ENCODE measurements at regions not wholly inside any gene's neighbourhood (a gene's known extent, or its start where the extent isn't known, plus 50 kb on each side); places are given as distances from the start of the nearest gene placed in this dataset.
"Not testable (repeated sequence)": the region's sequence is repeated elsewhere in the genome, so short reads cannot be mapped to it uniquely, and the experiment has no call there.

- H3K36me3 Mint-ChIP-seq (ENCODE audit: low read depth); CTCF ChIA-PET; H3K27me3 Mint-ChIP-seq (ENCODE audit: low read depth); H3K4me3 Mint-ChIP-seq; DNase-seq; H3K9me3 Mint-ChIP-seq (ENCODE audit: insufficient read depth); H3K4me1 Mint-ChIP-seq (ENCODE audit: low read depth); POLR2A ChIA-PET; H3K27ac Mint-ChIP-seq; ATAC-seq: not testable (repeated sequence)
Observed at GRCh38 chr15:21079544-21079943, 213.4 kb upstream of the POTEB2 start.

- H3K27me3 Mint-ChIP-seq (ENCODE audit: low read depth); CTCF ChIA-PET; POLR2A ChIA-PET: not testable (repeated sequence)
Observed at GRCh38 chr15:21068917-21069316, 202.8 kb upstream of the POTEB2 start.

DNA sequence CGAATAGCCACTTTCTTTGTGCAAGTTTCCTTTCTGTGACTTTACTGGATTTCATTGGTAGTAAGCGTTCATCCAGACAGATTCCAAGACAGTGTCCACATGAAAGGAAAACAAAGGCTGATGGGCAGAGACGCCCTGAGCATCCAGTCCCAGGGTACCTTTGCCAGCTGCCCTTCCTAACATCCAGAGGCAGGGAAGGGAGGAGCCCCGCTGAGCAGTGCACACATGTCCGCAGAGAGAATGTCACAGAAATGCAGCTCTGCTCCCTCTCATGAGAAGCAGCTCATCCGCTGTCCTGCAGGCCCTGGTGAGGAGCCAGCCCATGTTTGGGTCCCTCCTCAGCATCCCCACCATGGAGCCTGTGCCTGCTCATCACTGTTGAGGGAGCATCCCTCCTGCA lies 197.4 kb upstream of the POTEB2 start:
- POLR2A ChIA-PET = not testable (repeated sequence)

More at GRCh38 chr15:21068917-21069316, 202.8 kb upstream of the POTEB2 start:
- not testable (repeated sequence) for H3K36me3 Mint-ChIP-seq (ENCODE audit: low read depth); ATAC-seq; DNase-seq; H3K27ac Mint-ChIP-seq; H3K4me1 Mint-ChIP-seq (ENCODE audit: low read depth); H3K4me3 Mint-ChIP-seq; H3K9me3 Mint-ChIP-seq (ENCODE audit: insufficient read depth)

DNA sequence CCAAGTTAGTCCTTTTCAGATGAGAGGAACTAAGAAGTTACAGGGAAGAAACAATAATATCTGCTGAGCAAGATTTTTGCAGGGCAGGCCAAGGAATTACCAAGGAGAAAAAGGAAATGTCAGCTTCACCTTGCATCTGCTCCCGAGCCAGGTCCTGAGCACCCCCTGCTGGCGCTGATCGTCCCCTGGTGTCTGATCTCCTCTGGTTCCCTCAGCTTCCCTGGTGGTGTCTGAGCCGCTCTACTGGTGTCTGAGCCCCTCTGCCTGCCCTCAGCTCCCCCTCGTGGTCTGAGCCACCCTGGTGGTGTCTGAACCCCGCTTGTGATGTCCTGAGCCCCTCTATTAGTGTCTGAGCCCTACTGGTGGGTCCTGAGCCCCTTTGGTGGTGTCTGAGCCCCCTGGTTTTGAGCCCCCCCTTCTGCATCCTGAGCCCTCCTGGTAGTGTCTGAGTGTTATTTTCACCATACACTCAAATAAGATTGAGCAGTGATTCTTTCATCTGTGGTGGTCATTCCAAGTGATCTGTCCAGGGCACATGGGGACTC lies 196.6 kb upstream of the POTEB2 start:
- DNase-seq; H3K4me3 Mint-ChIP-seq; POLR2A ChIA-PET; H3K27ac Mint-ChIP-seq; H3K9me3 Mint-ChIP-seq (ENCODE audit: insufficient read depth); H3K36me3 Mint-ChIP-seq (ENCODE audit: low read depth); ATAC-seq; CTCF ChIA-PET; H3K27me3 Mint-ChIP-seq (ENCODE audit: low read depth); H3K4me1 Mint-ChIP-seq (ENCODE audit: low read depth): not testable (repeated sequence)

More for the DNA sequence above, 197.4 kb upstream of the POTEB2 start:
- CTCF ChIA-PET; DNase-seq; H3K36me3 Mint-ChIP-seq (ENCODE audit: low read depth); ATAC-seq; H3K27me3 Mint-ChIP-seq (ENCODE audit: low read depth); H3K27ac Mint-ChIP-seq; H3K4me3 Mint-ChIP-seq; H3K4me1 Mint-ChIP-seq (ENCODE audit: low read depth); H3K9me3 Mint-ChIP-seq (ENCODE audit: insufficient read depth): not testable (repeated sequence)

- H3K4me3 Mint-ChIP-seq; DNase-seq; H3K9me3 Mint-ChIP-seq (ENCODE audit: insufficient read depth); H3K36me3 Mint-ChIP-seq (ENCODE audit: low read depth); H3K27me3 Mint-ChIP-seq (ENCODE audit: low read depth); H3K4me1 Mint-ChIP-seq (ENCODE audit: low read depth); CTCF ChIA-PET; ATAC-seq; POLR2A ChIA-PET; H3K27ac Mint-ChIP-seq: not testable (repeated sequence)
Observed at GRCh38 chr15:21051866-21052265, 185.8 kb upstream of the POTEB2 start.

- POLR2A ChIA-PET; H3K4me3 Mint-ChIP-seq; H3K27me3 Mint-ChIP-seq (ENCODE audit: low read depth); CTCF ChIA-PET; ATAC-seq; H3K27ac Mint-ChIP-seq; H3K36me3 Mint-ChIP-seq (ENCODE audit: low read depth); H3K4me1 Mint-ChIP-seq (ENCODE audit: low read depth); H3K9me3 Mint-ChIP-seq (ENCODE audit: insufficient read depth); DNase-seq: not testable (repeated sequence)
Observed at GRCh38 chr15:21031703-21032102, 165.6 kb upstream of the POTEB2 start.

GRCh38 chr15:21029001-21029400 lies 162.9 kb upstream of the POTEB2 start:
- H3K36me3 Mint-ChIP-seq (ENCODE audit: low read depth); H3K9me3 Mint-ChIP-seq (ENCODE audit: insufficient read depth); H3K27ac Mint-ChIP-seq; H3K4me1 Mint-ChIP-seq (ENCODE audit: low read depth); POLR2A ChIA-PET; H3K27me3 Mint-ChIP-seq (ENCODE audit: low read depth); DNase-seq; ATAC-seq; CTCF ChIA-PET; H3K4me3 Mint-ChIP-seq: not testable (repeated sequence)

DNA sequence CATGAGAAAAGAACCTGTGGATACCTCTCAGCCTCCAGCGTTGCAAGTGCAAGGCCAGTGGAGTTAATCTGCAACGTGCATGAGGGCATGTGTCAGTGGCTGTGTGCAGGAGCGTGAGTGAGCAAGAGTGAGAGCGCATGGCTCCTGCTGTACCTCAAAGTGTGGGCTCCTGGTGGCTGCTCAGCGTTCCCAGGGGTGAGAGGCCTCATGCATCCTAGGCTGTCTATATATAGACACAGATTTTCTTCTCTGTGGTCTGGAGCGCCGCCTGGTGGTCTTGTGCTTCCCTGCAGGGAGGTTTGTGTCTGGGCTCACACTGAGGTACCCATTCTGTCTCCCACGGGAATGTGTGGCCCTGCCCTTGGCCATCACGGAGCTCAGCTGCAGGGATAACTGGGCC lies 161.8 kb upstream of the POTEB2 start:
- H3K27me3 Mint-ChIP-seq (ENCODE audit: low read depth); H3K4me1 Mint-ChIP-seq (ENCODE audit: low read depth); CTCF ChIA-PET; H3K4me3 Mint-ChIP-seq; H3K9me3 Mint-ChIP-seq (ENCODE audit: insufficient read depth); POLR2A ChIA-PET; H3K36me3 Mint-ChIP-seq (ENCODE audit: low read depth); DNase-seq; H3K27ac Mint-ChIP-seq: not testable (repeated sequence)
- ATAC-seq = peak; percentile 47

GRCh38 chr15:21026848-21027247 lies 160.7 kb upstream of the POTEB2 start:
- H3K9me3 Mint-ChIP-seq (ENCODE audit: insufficient read depth) = not testable (repeated sequence)

GRCh38 chr15:21024235-21024987 lies 158.3 kb upstream of the POTEB2 start:
- H3K36me3 Mint-ChIP-seq (ENCODE audit: low read depth); CTCF ChIA-PET; H3K4me1 Mint-ChIP-seq (ENCODE audit: low read depth); POLR2A ChIA-PET; DNase-seq; H3K4me3 Mint-ChIP-seq; H3K27me3 Mint-ChIP-seq (ENCODE audit: low read depth); H3K27ac Mint-ChIP-seq; ATAC-seq; H3K9me3 Mint-ChIP-seq (ENCODE audit: insufficient read depth): not testable (repeated sequence)

More at GRCh38 chr15:21026848-21027247, 160.7 kb upstream of the POTEB2 start:
- DNase-seq; POLR2A ChIA-PET; H3K36me3 Mint-ChIP-seq (ENCODE audit: low read depth); H3K4me3 Mint-ChIP-seq; CTCF ChIA-PET; H3K4me1 Mint-ChIP-seq (ENCODE audit: low read depth); H3K27me3 Mint-ChIP-seq (ENCODE audit: low read depth); H3K27ac Mint-ChIP-seq; ATAC-seq: not testable (repeated sequence)

GRCh38 chr15:21018176-21018575 lies 152.1 kb upstream of the POTEB2 start:
- DNase-seq; ATAC-seq; CTCF ChIA-PET; H3K9me3 Mint-ChIP-seq (ENCODE audit: insufficient read depth); POLR2A ChIA-PET; H3K4me1 Mint-ChIP-seq (ENCODE audit: low read depth); H3K27me3 Mint-ChIP-seq (ENCODE audit: low read depth); H3K27ac Mint-ChIP-seq; H3K4me3 Mint-ChIP-seq; H3K36me3 Mint-ChIP-seq (ENCODE audit: low read depth): not testable (repeated sequence)

GRCh38 chr15:21017326-21017725 lies 151.2 kb upstream of the POTEB2 start:
- CTCF ChIA-PET; H3K4me1 Mint-ChIP-seq (ENCODE audit: low read depth); POLR2A ChIA-PET; DNase-seq; H3K27ac Mint-ChIP-seq; H3K36me3 Mint-ChIP-seq (ENCODE audit: low read depth); ATAC-seq; H3K9me3 Mint-ChIP-seq (ENCODE audit: insufficient read depth); H3K27me3 Mint-ChIP-seq (ENCODE audit: low read depth); H3K4me3 Mint-ChIP-seq: not testable (repeated sequence)

- H3K4me1 Mint-ChIP-seq (ENCODE audit: low read depth); H3K36me3 Mint-ChIP-seq (ENCODE audit: low read depth); H3K27me3 Mint-ChIP-seq (ENCODE audit: low read depth); CTCF ChIA-PET; H3K9me3 Mint-ChIP-seq (ENCODE audit: insufficient read depth); ATAC-seq; DNase-seq; POLR2A ChIA-PET; H3K27ac Mint-ChIP-seq; H3K4me3 Mint-ChIP-seq: not testable (repeated sequence)
Observed at GRCh38 chr15:21016589-21016988, 150.5 kb upstream of the POTEB2 start.
